GM12873 (cell line): ENCODE measurements at regions not wholly inside any gene's neighbourhood (a gene's known extent, or its start where the extent isn't known, plus 50 kb on each side); places are given as distances from the start of the nearest gene placed in this dataset.

Source experiments
- CTCF ChIP-seq: IDR thresholded peaks from 2 replicates; pipeline ENCODE4 v1.5.1; 2012; ENCODE audit warnings: low read depth, mild to moderate bottlenecking, moderate library complexity, low read length, control low read depth; ENCODE audit not compliant: insufficient read depth; ENCODE audit errors: missing control alignments

- no peak for TF ChIP-seq CTCF
Observed at GRCh38 chr14:104362761-104363605, 216.6 kb upstream of the C14orf180 start.

DNA sequence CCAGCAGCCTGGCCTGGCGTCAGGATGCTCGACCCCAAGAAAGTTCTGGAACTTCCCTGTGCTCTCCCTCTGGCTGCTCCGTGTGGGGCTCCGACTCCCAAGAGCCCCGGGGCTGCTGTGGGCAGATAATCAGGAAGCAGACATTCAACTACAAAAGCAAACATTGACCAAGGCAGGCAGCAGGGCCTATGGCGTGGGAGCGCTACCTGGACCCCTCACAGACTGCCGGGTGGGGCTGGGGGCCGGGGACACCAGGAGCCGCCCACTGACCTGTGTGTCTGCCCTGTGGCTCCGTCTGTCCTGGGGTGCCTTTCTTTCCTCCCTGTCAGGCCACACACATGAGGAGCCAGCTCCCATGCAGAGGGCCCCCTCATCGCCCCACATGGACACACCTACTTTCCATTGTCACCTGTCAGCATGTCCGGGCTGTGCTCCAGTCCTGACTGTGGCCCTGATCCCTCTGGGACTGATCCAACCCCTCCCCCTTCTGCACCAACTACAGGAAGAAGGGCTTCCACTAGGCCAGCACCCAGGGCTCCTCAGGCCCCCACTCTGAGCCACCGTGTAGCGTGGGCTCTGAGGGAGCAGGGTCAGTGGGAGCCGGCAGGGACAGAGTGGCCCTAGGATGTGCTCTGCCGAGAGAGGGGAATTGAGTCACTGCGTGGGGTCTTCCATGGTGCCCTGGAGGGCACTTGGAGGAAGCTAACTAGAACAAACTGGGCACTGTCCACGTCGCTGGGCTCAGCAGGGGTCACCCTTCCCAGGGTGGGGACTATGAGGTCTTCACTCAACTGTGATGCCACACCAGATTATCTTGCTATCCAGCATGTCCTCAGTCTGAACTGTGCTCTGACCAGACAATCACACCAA lies 215.4 kb upstream of the C14orf180 start:
- no peak for TF ChIP-seq CTCF

DNA sequence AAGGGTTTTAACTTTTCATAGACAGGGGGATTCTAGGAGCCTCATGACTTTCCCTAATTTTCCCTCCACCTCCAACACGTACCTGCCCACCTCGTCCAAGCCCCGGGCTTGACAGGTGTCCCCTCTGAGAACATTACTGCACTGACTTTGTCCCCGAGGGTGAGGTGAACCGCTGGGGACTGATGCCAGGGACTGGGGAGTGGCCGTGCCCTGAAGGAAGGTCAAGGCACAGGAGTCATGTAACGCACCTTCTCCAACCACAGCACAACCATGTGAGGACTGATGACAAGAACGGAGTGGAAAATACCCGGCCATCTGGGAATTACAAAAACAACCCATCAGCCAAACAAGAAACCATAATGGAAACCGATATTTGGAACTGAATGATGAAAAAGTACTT lies 214.7 kb upstream of the C14orf180 start:
- no peak for TF ChIP-seq CTCF

DNA sequence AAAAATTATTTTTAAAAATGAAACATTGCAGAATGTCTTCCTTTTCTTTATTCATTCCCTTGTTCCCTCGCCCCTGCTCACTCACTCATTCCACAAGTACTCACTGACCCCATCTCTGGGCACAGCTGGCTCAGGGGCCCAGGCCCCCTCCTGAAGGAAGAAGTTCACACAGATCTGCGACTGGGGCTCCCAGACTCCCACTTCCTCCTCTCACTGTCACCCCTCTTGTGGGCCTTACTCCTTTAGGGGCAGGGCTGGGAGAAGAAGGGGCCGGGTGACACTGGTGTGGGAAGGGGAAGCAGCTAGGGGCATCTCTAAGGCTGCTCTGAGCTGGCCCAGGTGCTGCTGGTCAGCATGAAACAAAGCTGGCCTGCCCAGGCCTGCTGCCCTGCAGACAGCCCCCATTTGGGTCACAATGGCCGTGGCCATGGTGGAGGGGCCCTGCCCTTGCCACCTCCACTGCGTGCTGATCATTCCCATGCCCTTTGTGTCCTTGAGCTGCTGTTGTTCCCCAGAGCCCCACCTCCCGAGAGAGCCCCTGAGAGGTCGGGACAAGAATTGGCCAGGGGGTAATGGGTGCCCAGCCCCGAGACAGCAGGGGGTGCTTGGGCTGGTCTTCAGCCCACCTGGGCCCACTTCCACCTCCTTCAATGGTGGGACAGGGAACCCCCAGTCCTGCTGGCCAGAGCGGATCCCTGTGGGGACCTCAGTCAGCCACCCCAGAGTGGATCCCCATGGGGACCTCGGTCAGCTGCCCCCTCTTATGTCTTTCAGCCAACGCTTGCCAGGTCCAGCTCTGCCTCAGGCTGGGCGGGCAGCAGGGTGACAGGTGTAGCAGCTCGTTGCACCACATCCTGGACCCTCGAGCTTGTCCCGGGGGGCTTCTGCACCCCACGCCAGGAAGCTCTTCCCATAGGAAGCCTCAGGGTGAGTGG lies 212.4 kb upstream of the C14orf180 start:
- TF ChIP-seq CTCF, result no peak

- TF ChIP-seq CTCF, result no peak
Observed at GRCh38 chr14:104367866-104368750, 211.5 kb upstream of the C14orf180 start.

DNA sequence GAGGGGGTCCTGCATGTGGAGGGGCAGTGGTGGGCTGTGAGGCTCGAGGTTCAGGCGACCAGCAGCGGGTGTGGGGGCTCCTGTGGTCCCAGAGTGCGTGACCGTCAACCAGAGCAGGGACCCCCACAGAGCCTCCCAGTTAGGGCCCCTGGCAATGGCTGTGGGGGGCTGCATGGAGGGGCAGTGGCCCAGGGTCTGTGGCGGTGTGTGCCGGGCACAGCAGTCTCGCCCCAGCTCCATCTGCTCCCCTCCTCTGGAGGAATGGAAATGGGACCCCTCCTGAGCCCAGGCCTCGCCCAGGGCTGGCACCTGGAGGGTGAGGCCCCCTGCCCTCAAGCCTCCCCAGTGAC lies 210.8 kb upstream of the C14orf180 start:
- no peak for TF ChIP-seq CTCF
